ENCODE measurements at regions not wholly inside any gene's neighbourhood (a gene's known extent, or its start where the extent isn't known, plus 50 kb on each side); places are given as distances from the start of the nearest gene placed in this dataset.

DNA sequence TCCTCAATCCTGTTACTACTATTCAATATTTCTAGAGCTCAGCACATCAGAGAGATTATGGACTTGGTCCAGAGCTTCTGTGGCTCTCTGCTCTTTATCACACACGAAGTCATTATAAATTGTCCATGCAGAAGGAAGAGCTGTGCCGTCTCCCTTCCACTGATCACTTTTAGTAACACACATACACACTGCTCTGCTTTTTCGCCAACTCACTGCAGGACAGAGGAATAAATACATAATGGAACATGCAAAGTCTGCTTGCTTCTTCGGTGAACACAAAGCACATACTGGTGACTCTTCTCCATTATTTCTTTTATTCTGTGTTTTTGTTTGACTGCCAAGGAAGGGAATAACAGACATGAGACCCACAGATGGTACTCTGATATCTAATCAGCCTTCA lies 1000.0 kb upstream of the TENM4 start:
- no peaks in the 10 kb centered on the region for H3K79me2 ChIP-seq (ENCODE audit: insufficient read depth, low read depth, low read length)
- no peak overlapping the region for H3K27ac ChIP-seq (ENCODE audit: low read depth, low read length, poor library complexity, severe bottlenecking)
- ChIA-PET CTCF (ENCODE audit: unreplicated experiment) (no interaction called here), POLR2A (no interaction called here)
- H3K4me2 ChIP-seq (ENCODE audit: low read length) = no peak overlapping the region
- no TSS peak for BruUV-seq (replicated peaks)
- no peak for TF ChIP-seq CTCF (conservative IDR thresholded peaks at IDR 0.05; ENCODE audit: low read length)
- no peak for TF ChIP-seq EZH2phosphoT487 (IDR thresholded peaks at IDR 0.05; ENCODE audit: borderline replicate concordance, low read depth, low read length)
- no peak overlapping the region for H3K4me3 ChIP-seq (ENCODE audit: low read depth, low read length, poor library complexity, severe bottlenecking)
- H3K9me2 ChIP-seq (ENCODE audit: insufficient read depth, low read length) = no peaks in the 10 kb centered on the region
- no peaks in the 10 kb centered on the region for H3K36me3 ChIP-seq (ENCODE audit: insufficient read depth, low read length)
- H3K4me1 ChIP-seq (ENCODE audit: insufficient read depth, low read length, poor library complexity, severe bottlenecking) = no peaks in the 10 kb centered on the region
- intact Hi-C loops (cut with micrococcal nuclease; ENCODE audit: unreplicated experiment) = no loop called here
- no peaks in the 10 kb centered on the region for H4K20me1 ChIP-seq (ENCODE audit: insufficient read depth, low read length)
- H2AFZ ChIP-seq (ENCODE audit: low read length) = no peak overlapping the region
- H3K9me3 ChIP-seq (ENCODE audit: low read length) = no peaks in the 10 kb centered on the region
- no peak for DNase-seq (ENCODE audit: low spot score)

DNA sequence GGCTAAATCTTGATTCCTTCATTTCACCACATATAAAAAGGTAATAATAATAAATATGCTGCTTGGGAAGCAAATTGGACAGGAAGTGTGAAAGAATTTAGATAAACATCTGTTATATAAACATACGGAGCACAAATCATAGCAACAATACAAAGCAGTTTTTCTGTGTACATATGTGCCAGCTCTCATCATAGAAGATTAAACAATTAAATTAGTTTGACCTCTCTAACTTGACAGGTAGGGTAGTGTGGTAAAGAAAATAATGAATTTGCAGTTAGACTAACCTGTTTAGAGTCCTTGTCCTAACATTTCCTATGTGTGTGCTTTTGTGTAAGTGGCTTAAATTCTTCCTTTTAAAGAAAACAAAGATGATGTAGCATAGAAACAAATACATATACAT lies 995.7 kb upstream of the TENM4 start:
- no peaks in the 10 kb centered on the region for H3K9me3 ChIP-seq (ENCODE audit: low read length)
- no peak overlapping the region for H2AFZ ChIP-seq (ENCODE audit: low read length)
- no TSS peak for BruUV-seq (replicated peaks)
- no peaks in the 10 kb centered on the region for H4K20me1 ChIP-seq (ENCODE audit: insufficient read depth, low read length)
- no peak overlapping the region for H3K4me2 ChIP-seq (ENCODE audit: low read length)
- no peak overlapping the region for H3K27ac ChIP-seq (ENCODE audit: low read depth, low read length, poor library complexity, severe bottlenecking)
- H3K9me2 ChIP-seq (ENCODE audit: insufficient read depth, low read length) = no peaks in the 10 kb centered on the region
- TF ChIP-seq EZH2phosphoT487 (IDR thresholded peaks at IDR 0.05; ENCODE audit: borderline replicate concordance, low read depth, low read length) (no peak), CTCF (conservative IDR thresholded peaks at IDR 0.05; ENCODE audit: low read length) (no peak)
- POLR2A ChIA-PET = no interaction called here
- no peaks in the 10 kb centered on the region for H3K36me3 ChIP-seq (ENCODE audit: insufficient read depth, low read length)
- H3K79me2 ChIP-seq (ENCODE audit: insufficient read depth, low read depth, low read length) = no peaks in the 10 kb centered on the region
- H3K4me3 ChIP-seq (ENCODE audit: low read depth, low read length, poor library complexity, severe bottlenecking) = no peak overlapping the region
- H3K4me1 ChIP-seq (ENCODE audit: insufficient read depth, low read length, poor library complexity, severe bottlenecking) = no peaks in the 10 kb centered on the region
- CTCF ChIA-PET (ENCODE audit: unreplicated experiment) = no interaction called here
- no peak for DNase-seq (ENCODE audit: low spot score)
- intact Hi-C loops (cut with micrococcal nuclease; ENCODE audit: unreplicated experiment) = no loop called here

GRCh38 chr11:80435345-80435744 lies 994.5 kb upstream of the TENM4 start:
- BruUV-seq (replicated peaks) = no TSS peak
- Histone ChIP-seq H3K4me2 (ENCODE audit: low read length) (no peak overlapping the region), H3K27ac (ENCODE audit: low read depth, low read length, poor library complexity, severe bottlenecking) (no peak overlapping the region), H3K36me3 (ENCODE audit: insufficient read depth, low read length) (no peaks in the 10 kb centered on the region), H3K9me3 (ENCODE audit: low read length) (no peaks in the 10 kb centered on the region), H3K9me2 (ENCODE audit: insufficient read depth, low read length) (no peaks in the 10 kb centered on the region), H3K4me3 (ENCODE audit: low read depth, low read length, poor library complexity, severe bottlenecking) (no peak overlapping the region), H3K79me2 (ENCODE audit: insufficient read depth, low read depth, low read length) (no peaks in the 10 kb centered on the region), H3K4me1 (ENCODE audit: insufficient read depth, low read length, poor library complexity, severe bottlenecking) (no peaks in the 10 kb centered on the region), H2AFZ (ENCODE audit: low read length) (no peak overlapping the region), H4K20me1 (ENCODE audit: insufficient read depth, low read length) (no peaks in the 10 kb centered on the region)
- TF ChIP-seq CTCF (conservative IDR thresholded peaks at IDR 0.05; ENCODE audit: low read length) (no peak), EZH2phosphoT487 (IDR thresholded peaks at IDR 0.05; ENCODE audit: borderline replicate concordance, low read depth, low read length) (no peak)
- ChIA-PET POLR2A (interaction anchor here (0.6 kb wide), 1 partner anchor 37 kb away, joined by 4 read pairs; no protein-coding TSS in a partner anchor), CTCF (ENCODE audit: unreplicated experiment) (no interaction called here)
- no peak for DNase-seq (ENCODE audit: low spot score)
- intact Hi-C loops (cut with micrococcal nuclease; ENCODE audit: unreplicated experiment) = no loop called here
